Kidney (tissue), 13 donors: ENCODE measurements at regions not wholly inside any gene's neighbourhood (a gene's known extent, or its start where the extent isn't known, plus 50 kb on each side); places are given as distances from the start of the nearest gene placed in this dataset.
A peak's percentile ranks its signal among the peaks of the same experiment; 100 is the strongest.

Experiments
- DNase-seq, 5 donors: peaks; one replicate each; pipeline ENCODE4 v3.0.0-alpha.2; 2013 to 2020
- FAIRE-seq: peaks from 2 replicates; lab custom pipeline; 2012; peaks lifted over from hg19 to GRCh38; lab: Jason Lieb, UNC
- H3K27ac ChIP-seq, 2 donors: one replicate each; pipeline ENCODE4 v1.7.0; 2013; ENCODE audit warnings: low read depth in 2 of 2, low read length in 2 of 2, inconsistent platforms in 1 of 2
- H3K27me3 ChIP-seq: one replicate; pipeline ENCODE4 v1.7.1; 2013; ENCODE audit warnings: low read length, inconsistent platforms; ENCODE audit not compliant: control insufficient read depth, insufficient read depth
- H3K36me3 ChIP-seq, 3 donors: one replicate each; pipeline versions ENCODE4 v1.7.0 to v1.7.1; 2013; ENCODE audit warnings: low read length in 3 of 3, control low read depth in 1 of 3, inconsistent platforms in 1 of 3; ENCODE audit not compliant: insufficient read depth in 3 of 3, control insufficient read depth in 2 of 3
- H3K4me1 ChIP-seq, 3 donors: one replicate each; pipeline versions ENCODE4 v1.7.0 to v1.7.1; 2013; ENCODE audit warnings: low read length in 3 of 3, inconsistent platforms in 1 of 3, low read depth in 1 of 3; ENCODE audit not compliant: control insufficient read depth in 2 of 3, insufficient read depth in 2 of 3
- H3K4me3 ChIP-seq, 3 donors: one replicate each; pipeline versions ENCODE4 v1.7.0 to v1.8.1; 2013; ENCODE audit warnings: low read length in 3 of 3, control low read depth in 1 of 3, inconsistent platforms in 1 of 3
- H3K9ac ChIP-seq, 3 donors: one replicate each; pipeline versions ENCODE4 v1.7.0 to v1.7.1; 2013; ENCODE audit warnings: low read length in 3 of 3, control low read depth in 1 of 3, inconsistent platforms in 1 of 3
- H3K9me3 ChIP-seq, 3 donors: one replicate each; pipeline versions ENCODE4 v1.7.0 to v1.7.1; 2013; ENCODE audit warnings: low read length in 3 of 3, control low read depth in 1 of 3, inconsistent platforms in 1 of 3; ENCODE audit not compliant: control insufficient read depth in 2 of 3, insufficient read depth in 1 of 3
- CTCF ChIP-seq: IDR thresholded peaks from 3 replicates; pipeline ENCODE4 v1.5.1; 2012; ENCODE audit warnings: mild to moderate bottlenecking, moderate library complexity, borderline replicate concordance; ENCODE audit not compliant: insufficient read depth; ENCODE audit errors: extremely low read depth
- intact Hi-C: fragments of 100-400 bp; cut with DNase I; formaldehyde crosslinking; loops from one replicate; pipeline ENCODE4 v1.11.1; 2022
- donor health status: control.
- donor health status: control.
- donor health status: control.
- donor health status: control.
- donor health status: control.
- donor health status: DM: yes; HTN: yes; CAD: no.
- donor health status: Normal renal cell carcinoma (clear cell type).

- TF ChIP-seq CTCF, result no peak
- FAIRE-seq, result no peak
- intact Hi-C loops, result no loop called here
Observed at GRCh38 chr1:214202992-214203391, 78.0 kb upstream of the SMYD2 start.

GRCh38 chr1:214205053-214205452, 75.9 kb upstream of the SMYD2 start:
- H3K4me3 ChIP-seq, result no peak overlapping the region
- H3K36me3 ChIP-seq, result no peaks in the 10 kb centered on the region
- no peaks in the 10 kb centered on the region for H3K4me1 ChIP-seq
- no peaks in the 10 kb centered on the region for H3K9me3 ChIP-seq
- no peak overlapping the region for H3K27ac ChIP-seq
- TF ChIP-seq CTCF, result no peak
- no peak overlapping the region for H3K9ac ChIP-seq
- intact Hi-C loops, result no loop called here
- DNase-seq (peak in 3 of 5 donors; percentile 31 to 49 (median 37)), FAIRE-seq (no peak)
- H3K27me3 ChIP-seq, result no peaks in the 10 kb centered on the region

More at GRCh38 chr1:214202992-214203391, 78.0 kb upstream of the SMYD2 start:
- no peaks in the 10 kb centered on the region for H3K27me3 ChIP-seq
- no peak overlapping the region for H3K27ac ChIP-seq
- DNase-seq, result no peak
- H3K36me3 ChIP-seq, result no peaks in the 10 kb centered on the region
- H3K9ac ChIP-seq, result no peak overlapping the region
- no peaks in the 10 kb centered on the region for H3K9me3 ChIP-seq
- H3K4me3 ChIP-seq, result no peak overlapping the region
- H3K4me1 ChIP-seq, result no peaks in the 10 kb centered on the region

GRCh38 chr1:214208460-214208859, 72.5 kb upstream of the SMYD2 start:
- Histone ChIP-seq H3K9me3 (no peaks in the 10 kb centered on the region), H3K36me3 (no peaks in the 10 kb centered on the region), H3K27ac (no peak overlapping the region), H3K4me3 (no peak overlapping the region), H3K4me1 (no peaks in the 10 kb centered on the region), H3K9ac (no peak overlapping the region), H3K27me3 (no peaks in the 10 kb centered on the region)
- intact Hi-C loops, result no loop called here
- DNase-seq (peak in 1 of 5 donors; percentile 25), FAIRE-seq (no peak)
- no peak for TF ChIP-seq CTCF

- Histone ChIP-seq H3K9me3 (no peaks in the 10 kb centered on the region), H3K27me3 (no peaks in the 10 kb centered on the region), H3K4me3 (no peak overlapping the region), H3K36me3 (no peaks in the 10 kb centered on the region), H3K4me1 (no peaks in the 10 kb centered on the region), H3K9ac (no peak overlapping the region), H3K27ac (no peak overlapping the region)
- FAIRE-seq (no peak), DNase-seq (no peak)
- intact Hi-C loops, result no loop called here
- TF ChIP-seq CTCF, result no peak
Observed at GRCh38 chr1:214209260-214209808, 71.6 kb upstream of the SMYD2 start.
